Body of pancreas (tissue), 4 donors: ENCODE measurements at regions not wholly inside any gene's neighbourhood (a gene's known extent, or its start where the extent isn't known, plus 50 kb on each side); places are given as distances from the start of the nearest gene placed in this dataset.

ENCODE experiments used
- ATAC-seq: fragments of 150-250 bp; one replicate; pipeline ENCODE4 v1.9.1; 2016
- DNase-seq, 4 donors: peaks; one replicate each; pipeline ENCODE4 v3.0.0-alpha.2; 2019
- H3K27ac ChIP-seq, 4 donors: fragments of 200-600 bp; sonication (generic); 1 replicate in 3 of 4; 2 replicates in 1 of 4; pipeline versions ENCODE4 v1.5.1 to v1.6.1; 2016 to 2019; ENCODE audit warnings: mild to moderate bottlenecking in 1 of 4, mixed read lengths in 1 of 4, moderate library complexity in 1 of 4
- H3K27me3 ChIP-seq, 2 donors: fragments of 200-600 bp; sonication (generic); one replicate each; pipeline ENCODE4 v1.6.0; 2016; ENCODE audit warnings: mild to moderate bottlenecking in 1 of 2
- H3K36me3 ChIP-seq, 2 donors: fragments of 200-600 bp; sonication (generic); replicated peaks in 1 of 2; 2 replicates each; pipeline ENCODE4 v1.5.1; 2016; ENCODE audit warnings: low read depth in 2 of 2; ENCODE audit not compliant: insufficient read depth in 1 of 2
- H3K4me1 ChIP-seq: fragments of 200-600 bp; sonication (generic); one replicate; pipeline ENCODE4 v1.6.0; 2016
- H3K4me3 ChIP-seq, 2 donors: fragments of 200-600 bp; sonication (generic); 1 replicate in 1 of 2; 2 replicates in 1 of 2; pipeline ENCODE4 v1.5.1; 2016 to 2019
- H3K9me3 ChIP-seq, 3 donors: fragments of 200-600 bp; sonication (generic); 1 replicate in 2 of 3; 2 replicates in 1 of 3; pipeline ENCODE4 v1.5.1; 2016
- POLR2A ChIP-seq, 3 donors: fragments of 450-650 bp; IDR thresholded peaks; one replicate each; pipeline ENCODE4 v1.6.1; 2016; ENCODE audit warnings: antibody characterized with exemption in 3 of 3, mild to moderate bottlenecking in 2 of 3
- WGBS, 2 donors: methylation state at CpG; one replicate each; pipeline ENCODE4 v1.1.5; 2017; 5-methylcytosine and 5-hydroxymethylcytosine counted together
- intact Hi-C: fragments of 100-400 bp; cut with DNase I; formaldehyde crosslinking; loops from one replicate; pipeline ENCODE4 v1.15.1; 2023
- TF ChIP-seq, protein P1 (sequence below), 7 experiments: fragments of 450-650 bp in 4 of 7; fragments of 200-600 bp in 3 of 7; sonication (generic) in 3 of 7; IDR thresholded peaks; one replicate each; pipeline ENCODE4 v1.5.1; 2016 to 2019; ENCODE audit warnings: antibody characterized with exemption in 7 of 7

DNA sequence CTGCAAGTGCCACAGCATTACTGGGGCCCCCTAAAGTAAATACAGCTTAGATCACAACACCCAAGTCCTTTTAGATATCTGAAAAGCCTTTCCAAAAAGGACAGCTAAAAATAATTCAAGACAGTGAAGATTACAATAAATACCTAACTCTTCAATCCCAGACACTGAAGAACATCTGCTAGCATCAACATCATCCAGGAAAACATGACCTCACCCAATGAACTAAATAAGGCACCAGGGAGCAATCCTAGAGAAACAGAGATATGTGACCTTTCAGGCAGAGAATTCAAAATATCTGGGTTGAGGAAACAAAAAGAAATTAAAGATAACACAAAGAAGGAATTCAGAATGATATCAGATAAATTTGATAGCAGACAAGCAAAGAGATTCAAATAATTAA is 71.7 kb upstream of the TTC14 start:
- Histone ChIP-seq H3K4me1 (peaks cover 18% of the 10 kb centered on the region), H3K4me3 (no peak overlapping the region), H3K27ac (peak overlapping the region in 2 of 4 donors; percentile 41 to 53), H3K36me3 (no peaks in the 10 kb centered on the region), H3K9me3 (no peaks in the 10 kb centered on the region), H3K27me3 (no peaks in the 10 kb centered on the region)
- intact Hi-C loops: no loop called here
- ATAC-seq: no peak
- TF ChIP-seq, protein P1, sequence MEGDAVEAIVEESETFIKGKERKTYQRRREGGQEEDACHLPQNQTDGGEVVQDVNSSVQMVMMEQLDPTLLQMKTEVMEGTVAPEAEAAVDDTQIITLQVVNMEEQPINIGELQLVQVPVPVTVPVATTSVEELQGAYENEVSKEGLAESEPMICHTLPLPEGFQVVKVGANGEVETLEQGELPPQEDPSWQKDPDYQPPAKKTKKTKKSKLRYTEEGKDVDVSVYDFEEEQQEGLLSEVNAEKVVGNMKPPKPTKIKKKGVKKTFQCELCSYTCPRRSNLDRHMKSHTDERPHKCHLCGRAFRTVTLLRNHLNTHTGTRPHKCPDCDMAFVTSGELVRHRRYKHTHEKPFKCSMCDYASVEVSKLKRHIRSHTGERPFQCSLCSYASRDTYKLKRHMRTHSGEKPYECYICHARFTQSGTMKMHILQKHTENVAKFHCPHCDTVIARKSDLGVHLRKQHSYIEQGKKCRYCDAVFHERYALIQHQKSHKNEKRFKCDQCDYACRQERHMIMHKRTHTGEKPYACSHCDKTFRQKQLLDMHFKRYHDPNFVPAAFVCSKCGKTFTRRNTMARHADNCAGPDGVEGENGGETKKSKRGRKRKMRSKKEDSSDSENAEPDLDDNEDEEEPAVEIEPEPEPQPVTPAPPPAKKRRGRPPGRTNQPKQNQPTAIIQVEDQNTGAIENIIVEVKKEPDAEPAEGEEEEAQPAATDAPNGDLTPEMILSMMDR (IDR thresholded peaks at IDR 0.05): no peak
- TF ChIP-seq POLR2A (IDR thresholded peaks at IDR 0.05): no peak
- DNase-seq: no peak

- intact Hi-C loops: no loop called here
- WGBS, 2 donors: 75 to 78% methylated on average over 4 to 9 of the region's 10 CpGs
Observed at GRCh38 chr3:180531303-180532278, 70.4 kb upstream of the TTC14 start.

DNA sequence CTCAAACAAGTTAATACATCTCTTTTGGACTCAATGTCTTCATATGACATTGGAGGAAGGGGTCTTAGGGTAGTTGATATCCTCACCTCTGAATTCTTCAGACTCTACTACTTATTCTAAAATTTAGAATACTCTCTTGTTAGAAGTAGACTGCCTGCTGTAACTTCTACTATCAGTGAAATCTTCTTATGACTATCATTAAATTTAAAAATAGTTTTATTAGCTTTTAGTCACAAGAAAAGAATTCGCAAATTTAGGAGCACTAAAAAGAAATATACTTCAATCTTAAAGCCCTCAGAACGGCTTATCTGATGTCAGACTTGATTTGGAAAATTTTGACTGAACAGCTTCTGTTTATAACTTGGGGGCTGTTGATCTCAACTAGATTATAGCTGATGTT is 67.1 kb upstream of the TTC14 start:
- intact Hi-C loops: no loop called here
- peaks cover 6% of the 10 kb centered on the region for H3K4me1 ChIP-seq
- DNase-seq: no peak
- H3K36me3 ChIP-seq: no peaks in the 10 kb centered on the region
- H3K27ac ChIP-seq: no peak overlapping the region
- TF ChIP-seq, protein P1 (IDR thresholded peaks at IDR 0.05): no peak
- TF ChIP-seq POLR2A (IDR thresholded peaks at IDR 0.05): no peak
- WGBS, 2 donors: 81 to 87% methylated on average over 2 of the region's 2 CpGs
- no peaks in the 10 kb centered on the region for H3K9me3 ChIP-seq
- ATAC-seq: no peak
- H3K27me3 ChIP-seq: no peaks in the 10 kb centered on the region
- no peak overlapping the region for H3K4me3 ChIP-seq

More at GRCh38 chr3:180531303-180532278, 70.4 kb upstream of the TTC14 start:
- peaks cover 18% of the 10 kb centered on the region for H3K4me1 ChIP-seq
- H3K9me3 ChIP-seq: no peaks in the 10 kb centered on the region
- H3K27me3 ChIP-seq: no peaks in the 10 kb centered on the region
- DNase-seq: no peak
- H3K36me3 ChIP-seq: no peaks in the 10 kb centered on the region
- H3K27ac ChIP-seq: no peak overlapping the region
- no peak for ATAC-seq
- TF ChIP-seq, protein P1 (IDR thresholded peaks at IDR 0.05): no peak
- TF ChIP-seq POLR2A (IDR thresholded peaks at IDR 0.05): no peak
- no peak overlapping the region for H3K4me3 ChIP-seq

DNA sequence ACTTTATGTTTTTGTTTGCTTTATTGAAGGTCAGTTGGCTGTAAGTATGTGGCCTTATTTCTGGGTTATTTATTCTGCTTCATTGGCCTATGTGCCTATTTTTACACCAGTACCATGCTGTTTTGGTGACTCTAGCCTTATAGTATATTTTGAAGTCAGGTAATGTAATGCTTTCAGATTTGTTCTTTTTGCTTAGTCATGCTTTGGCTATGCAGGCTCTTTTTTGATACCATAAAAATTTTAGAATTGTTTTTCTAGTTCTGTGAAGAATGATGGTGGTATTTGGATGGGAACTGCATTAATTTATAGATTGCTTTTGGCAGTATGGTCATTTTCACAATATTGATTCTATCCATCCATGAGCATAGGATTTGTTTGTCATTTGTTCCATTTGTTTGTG is 63.5 kb upstream of the TTC14 start:
- ATAC-seq (no peak), DNase-seq (no peak)
- no peak for TF ChIP-seq POLR2A (IDR thresholded peaks at IDR 0.05)
- TF ChIP-seq, protein P1 (IDR thresholded peaks at IDR 0.05): no peak
- no peak overlapping the region for H3K27ac ChIP-seq
- no peaks in the 10 kb centered on the region for H3K9me3 ChIP-seq
- intact Hi-C loops: no loop called here
- no peaks in the 10 kb centered on the region for H3K4me1 ChIP-seq
- no peaks in the 10 kb centered on the region for H3K27me3 ChIP-seq
- H3K4me3 ChIP-seq: no peak overlapping the region
- H3K36me3 ChIP-seq: no peaks in the 10 kb centered on the region

GRCh38 chr3:180543877-180544276 is 58.1 kb upstream of the TTC14 start:
- H3K4me3 ChIP-seq: no peak overlapping the region
- no peak for ATAC-seq
- H3K27ac ChIP-seq: no peak overlapping the region
- no peaks in the 10 kb centered on the region for H3K36me3 ChIP-seq
- H3K4me1 ChIP-seq: peaks cover 17% of the 10 kb centered on the region
- H3K9me3 ChIP-seq: no peaks in the 10 kb centered on the region
- intact Hi-C loops: no loop called here
- H3K27me3 ChIP-seq: no peaks in the 10 kb centered on the region
- TF ChIP-seq POLR2A (IDR thresholded peaks at IDR 0.05): no peak
- TF ChIP-seq, protein P1 (IDR thresholded peaks at IDR 0.05): no peak
- DNase-seq: no peak
- 82 to 87% methylated on average over 2 of the region's 2 CpGs for WGBS, 2 donors
